ENCODE measurements at regions not wholly inside any gene's neighbourhood (a gene's known extent, or its start where the extent isn't known, plus 50 kb on each side); places are given as distances from the start of the nearest gene placed in this dataset.

GRCh38 chr3:5293207-5293606 lies 105.7 kb downstream of the EDEM1 start:
- TF ChIP-seq, protein P1, sequence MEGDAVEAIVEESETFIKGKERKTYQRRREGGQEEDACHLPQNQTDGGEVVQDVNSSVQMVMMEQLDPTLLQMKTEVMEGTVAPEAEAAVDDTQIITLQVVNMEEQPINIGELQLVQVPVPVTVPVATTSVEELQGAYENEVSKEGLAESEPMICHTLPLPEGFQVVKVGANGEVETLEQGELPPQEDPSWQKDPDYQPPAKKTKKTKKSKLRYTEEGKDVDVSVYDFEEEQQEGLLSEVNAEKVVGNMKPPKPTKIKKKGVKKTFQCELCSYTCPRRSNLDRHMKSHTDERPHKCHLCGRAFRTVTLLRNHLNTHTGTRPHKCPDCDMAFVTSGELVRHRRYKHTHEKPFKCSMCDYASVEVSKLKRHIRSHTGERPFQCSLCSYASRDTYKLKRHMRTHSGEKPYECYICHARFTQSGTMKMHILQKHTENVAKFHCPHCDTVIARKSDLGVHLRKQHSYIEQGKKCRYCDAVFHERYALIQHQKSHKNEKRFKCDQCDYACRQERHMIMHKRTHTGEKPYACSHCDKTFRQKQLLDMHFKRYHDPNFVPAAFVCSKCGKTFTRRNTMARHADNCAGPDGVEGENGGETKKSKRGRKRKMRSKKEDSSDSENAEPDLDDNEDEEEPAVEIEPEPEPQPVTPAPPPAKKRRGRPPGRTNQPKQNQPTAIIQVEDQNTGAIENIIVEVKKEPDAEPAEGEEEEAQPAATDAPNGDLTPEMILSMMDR (IDR thresholded peaks at IDR 0.05; ENCODE audit: low read depth, low read length), result no peak
- H3K36me3 ChIP-seq, result no peaks in the 10 kb centered on the region
- no peaks in the 10 kb centered on the region for H3K9me3 ChIP-seq (ENCODE audit: severe bottlenecking)
- no peak for DNase-seq
- H3K4me3 ChIP-seq (ENCODE audit: low read depth, low read length), result no peak overlapping the region
- no peaks in the 10 kb centered on the region for H3K27me3 ChIP-seq (ENCODE audit: insufficient read depth, low read depth, severe bottlenecking)
- H3K27ac ChIP-seq, result no peak overlapping the region

- Histone ChIP-seq H3K27me3 (ENCODE audit: insufficient read depth, low read depth, severe bottlenecking) (no peaks in the 10 kb centered on the region), H3K9me3 (ENCODE audit: severe bottlenecking) (no peaks in the 10 kb centered on the region), H3K27ac (no peak overlapping the region), H3K4me3 (ENCODE audit: low read depth, low read length) (no peak overlapping the region), H3K36me3 (no peaks in the 10 kb centered on the region)
- DNase-seq, result no peak
- TF ChIP-seq, protein P1 (IDR thresholded peaks at IDR 0.05; ENCODE audit: low read depth, low read length), result no peak
These were observed 106.8 kb downstream of the EDEM1 start for GRCh38 chr3:5294356-5294755.

- H3K4me3 ChIP-seq (ENCODE audit: low read depth, low read length), result no peak overlapping the region
- no peaks in the 10 kb centered on the region for H3K36me3 ChIP-seq
- TF ChIP-seq, protein P1 (IDR thresholded peaks at IDR 0.05; ENCODE audit: low read depth, low read length), result no peak
- H3K27me3 ChIP-seq (ENCODE audit: insufficient read depth, low read depth, severe bottlenecking), result no peaks in the 10 kb centered on the region
- H3K27ac ChIP-seq, result no peak overlapping the region
- no peaks in the 10 kb centered on the region for H3K9me3 ChIP-seq (ENCODE audit: severe bottlenecking)
- DNase-seq, result no peak
These were observed 107.7 kb downstream of the EDEM1 start for GRCh38 chr3:5295191-5295690.

DNA sequence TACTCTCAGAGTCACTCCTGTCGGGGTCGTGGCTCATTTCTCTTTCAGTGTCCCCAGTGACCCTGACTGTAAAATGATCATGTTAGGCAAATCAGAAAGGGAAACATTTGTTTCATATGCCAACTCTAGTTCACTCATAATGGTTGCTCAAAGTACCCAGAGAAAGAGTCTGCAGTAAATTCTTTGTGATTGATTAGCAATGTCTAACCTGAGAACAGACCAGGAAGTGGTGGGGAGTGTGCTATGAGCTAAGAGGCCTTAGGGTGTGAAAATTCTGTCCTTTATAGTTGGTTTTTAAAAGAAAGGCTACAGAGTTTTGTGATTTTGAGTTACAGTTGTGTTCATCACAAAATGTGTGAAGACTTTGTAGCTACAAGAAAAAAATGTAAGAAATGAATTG lies 108.9 kb downstream of the EDEM1 start:
- H3K27ac ChIP-seq, result no peak overlapping the region
- TF ChIP-seq, protein P1 (IDR thresholded peaks at IDR 0.05; ENCODE audit: low read depth, low read length), result no peak
- H3K9me3 ChIP-seq (ENCODE audit: severe bottlenecking), result no peaks in the 10 kb centered on the region
- no peak overlapping the region for H3K4me3 ChIP-seq (ENCODE audit: low read depth, low read length)
- no peaks in the 10 kb centered on the region for H3K27me3 ChIP-seq (ENCODE audit: insufficient read depth, low read depth, severe bottlenecking)
- no peaks in the 10 kb centered on the region for H3K36me3 ChIP-seq
- DNase-seq, result no peak

GRCh38 chr3:5297895-5298294 lies 110.4 kb downstream of the EDEM1 start:
- DNase-seq, result no peak
- no peaks in the 10 kb centered on the region for H3K36me3 ChIP-seq
- H3K27ac ChIP-seq, result no peak overlapping the region
- H3K4me3 ChIP-seq (ENCODE audit: low read depth, low read length), result no peak overlapping the region
- no peaks in the 10 kb centered on the region for H3K27me3 ChIP-seq (ENCODE audit: insufficient read depth, low read depth, severe bottlenecking)
- H3K9me3 ChIP-seq (ENCODE audit: severe bottlenecking), result no peaks in the 10 kb centered on the region
- TF ChIP-seq, protein P1 (IDR thresholded peaks at IDR 0.05; ENCODE audit: low read depth, low read length), result no peak

DNA sequence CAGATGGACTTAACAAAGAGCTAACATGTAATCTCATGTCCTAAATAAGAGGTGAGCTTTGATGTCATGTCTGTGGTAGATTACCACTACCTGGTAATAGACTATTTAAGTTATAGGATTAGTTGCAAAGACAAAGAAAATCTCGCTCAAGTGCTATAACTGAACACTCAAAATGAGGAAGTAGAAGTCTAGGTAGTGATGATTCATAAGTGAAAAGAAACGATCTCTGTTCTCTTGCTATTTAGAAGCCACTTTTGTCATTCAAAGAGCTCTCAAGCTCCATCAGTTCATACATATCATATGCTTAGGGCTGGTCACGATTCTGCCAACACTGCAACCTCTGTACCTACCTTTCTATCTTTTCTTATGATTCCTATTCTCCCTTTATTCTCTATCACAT lies 110.9 kb downstream of the EDEM1 start:
- DNase-seq, result no peak

More for the DNA sequence above, 110.9 kb downstream of the EDEM1 start:
- Histone ChIP-seq H3K36me3 (no peaks in the 10 kb centered on the region), H3K4me3 (ENCODE audit: low read depth, low read length) (no peak overlapping the region), H3K27me3 (ENCODE audit: insufficient read depth, low read depth, severe bottlenecking) (no peaks in the 10 kb centered on the region), H3K9me3 (ENCODE audit: severe bottlenecking) (no peaks in the 10 kb centered on the region), H3K27ac (no peak overlapping the region)
- TF ChIP-seq, protein P1 (IDR thresholded peaks at IDR 0.05; ENCODE audit: low read depth, low read length), result no peak

Data from WERI-Rb-1 (cell line).